PC-3 (cell line): ENCODE measurements at regions not wholly inside any gene's neighbourhood (a gene's known extent, or its start where the extent isn't known, plus 50 kb on each side); places are given as distances from the start of the nearest gene placed in this dataset.

Experiments used
- CTCF ChIP-seq: fragments of 300-600 bp; sonication (generic); conservative IDR thresholded peaks from 2 replicates; pipeline ENCODE4 v1.5.1; 2017; ENCODE audit warnings: antibody characterized with exemption, low read depth, mild to moderate bottlenecking, low read length
- EZH2 ChIP-seq: fragments of 300-600 bp; sonication (generic); IDR thresholded peaks from one replicate; pipeline ENCODE4 v1.6.1; 2017; ENCODE audit warnings: antibody characterized with exemption, mild to moderate bottlenecking, low read length; ENCODE audit not compliant: unreplicated experiment

- TF ChIP-seq CTCF (no peak), EZH2 (no peak)
Observed at GRCh38 chr14:101134161-101134631, 230.7 kb upstream of the RTL1 start.
